Mesendoderm (in vitro differentiated cells): ENCODE measurements at regions not wholly inside any gene's neighbourhood (a gene's known extent, or its start where the extent isn't known, plus 50 kb on each side); places are given as distances from the start of the nearest gene placed in this dataset.

ENCODE experiments used
- DNase-seq: peaks from one replicate; pipeline ENCODE4 v3.0.0; 2013
- H2AK5ac ChIP-seq: 2 replicates; pipeline ENCODE4 v1.6.1; 2013; ENCODE audit warnings: low read length, inconsistent platforms
- H2BK120ac ChIP-seq: 2 replicates; pipeline ENCODE4 v1.6.1; 2013; ENCODE audit warnings: low read depth, mild to moderate bottlenecking, low read length, moderate library complexity, mixed read lengths
- H2BK15ac ChIP-seq: replicated peaks from 2 replicates; pipeline ENCODE4 v1.6.1; 2013; ENCODE audit warnings: low read depth, mild to moderate bottlenecking, moderate library complexity
- H2BK5ac ChIP-seq: 2 replicates; pipeline ENCODE4 v1.6.1; 2013; ENCODE audit warnings: low read length, inconsistent platforms
- H3K18ac ChIP-seq: 2 replicates; pipeline ENCODE4 v1.6.1; 2013; ENCODE audit warnings: mild to moderate bottlenecking, low read length, mixed read lengths
- H3K23ac ChIP-seq: one replicate; pipeline ENCODE4 v1.6.1; 2013; ENCODE audit warnings: low read length
- H3K27ac ChIP-seq: 2 replicates; pipeline ENCODE4 v1.5.1; 2013; ENCODE audit warnings: low read depth, mild to moderate bottlenecking, inconsistent platforms, low read length, moderate library complexity
- H3K27me3 ChIP-seq: 2 replicates; pipeline ENCODE4 v1.6.1; 2013; ENCODE audit warnings: low read length, control low read depth, mild to moderate bottlenecking, inconsistent platforms; ENCODE audit not compliant: insufficient read depth, poor library complexity
- H3K36me3 ChIP-seq: 2 replicates; pipeline ENCODE4 v1.6.1; 2013; ENCODE audit warnings: low read length, inconsistent platforms; ENCODE audit not compliant: control insufficient read depth, insufficient read depth
- H3K4ac ChIP-seq: one replicate; pipeline ENCODE4 v1.6.1; 2013; ENCODE audit warnings: low read depth, mild to moderate bottlenecking, low read length, moderate library complexity
- H3K4me1 ChIP-seq: 2 replicates; pipeline ENCODE4 v1.6.1; 2013; ENCODE audit warnings: low read depth, low read length, inconsistent platforms; ENCODE audit not compliant: control insufficient read depth
- H3K4me2 ChIP-seq: 2 replicates; pipeline ENCODE4 v1.6.1; 2013; ENCODE audit warnings: low read length
- H3K4me3 ChIP-seq: 2 replicates; pipeline ENCODE4 v1.5.1; 2013; ENCODE audit warnings: mild to moderate bottlenecking, low read length
- H3K56ac ChIP-seq: one replicate; pipeline ENCODE4 v1.6.1; 2013; ENCODE audit warnings: low read length
- H3K79me1 ChIP-seq: 2 replicates; pipeline ENCODE4 v1.6.1; 2013; ENCODE audit warnings: low read length, inconsistent platforms
- H3K79me2 ChIP-seq: 2 replicates; pipeline ENCODE4 v1.6.1; 2013; ENCODE audit warnings: mild to moderate bottlenecking, low read length; ENCODE audit not compliant: control insufficient read depth, insufficient read depth
- H3K9ac ChIP-seq: 2 replicates; pipeline ENCODE4 v1.6.1; 2013; ENCODE audit warnings: low read length, inconsistent platforms
- H4K5ac ChIP-seq: one replicate; pipeline ENCODE4 v1.6.1; 2013; ENCODE audit warnings: low read length
- H4K8ac ChIP-seq: one replicate; pipeline ENCODE4 v1.6.1; 2013; ENCODE audit warnings: low read depth, mild to moderate bottlenecking, control low read depth, low read length, moderate library complexity
- WGBS: extraction: QIAGEN DNeasy Blood & Tissue Kit; methylation state at CpG from one replicate; pipeline ENCODE4 v1.1.7; 2013; ENCODE audit warnings: low lambda C conversion rate, missing lambda C conversion rate; ENCODE audit not compliant: insufficient coverage; ENCODE audit errors: extremely low coverage; 5-methylcytosine and 5-hydroxymethylcytosine counted together

DNA sequence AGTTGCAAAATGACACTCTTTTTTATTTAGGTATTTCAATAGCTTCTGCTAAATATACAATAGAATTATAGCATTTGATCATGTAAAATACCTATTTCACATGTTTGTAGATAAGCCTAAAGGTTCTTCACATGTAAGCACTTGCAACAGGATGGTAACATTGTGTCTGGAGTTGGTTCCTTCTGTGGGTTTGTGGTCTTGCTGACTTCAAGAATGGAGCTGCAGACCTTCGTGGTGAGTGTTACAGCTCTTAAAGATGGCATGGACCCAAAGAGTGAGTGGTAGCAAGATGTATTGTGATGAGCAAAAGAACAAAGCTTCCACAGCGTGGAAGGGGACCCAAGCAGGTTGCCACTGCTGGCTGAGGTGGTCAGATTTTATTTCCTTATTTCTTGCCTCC is 246.4 kb upstream of the PDGFD start:
- H2AK5ac ChIP-seq = no peak overlapping the region
- no peak overlapping the region for H3K56ac ChIP-seq
- H3K4me1 ChIP-seq = no peaks in the 10 kb centered on the region
- no peaks in the 10 kb centered on the region for H3K27me3 ChIP-seq
- no peak overlapping the region for H3K4me2 ChIP-seq
- H3K4me3 ChIP-seq = no peak overlapping the region
- no peak overlapping the region for H3K18ac ChIP-seq
- no CpG with 5 or more reads among the region's 2 CpGs for WGBS
- no peak overlapping the region for H4K5ac ChIP-seq
- H3K36me3 ChIP-seq = no peaks in the 10 kb centered on the region
- H3K4ac ChIP-seq = no peak overlapping the region
- H3K27ac ChIP-seq = no peak overlapping the region
- H2BK15ac ChIP-seq = no peak overlapping the region
- no peak overlapping the region for H3K23ac ChIP-seq
- H4K8ac ChIP-seq = no peak overlapping the region
- H2BK5ac ChIP-seq = no peak overlapping the region
- no peaks in the 10 kb centered on the region for H3K79me1 ChIP-seq
- H2BK120ac ChIP-seq = no peak overlapping the region
- DNase-seq = no peak
- no peak overlapping the region for H3K9ac ChIP-seq
- no peaks in the 10 kb centered on the region for H3K79me2 ChIP-seq

DNA sequence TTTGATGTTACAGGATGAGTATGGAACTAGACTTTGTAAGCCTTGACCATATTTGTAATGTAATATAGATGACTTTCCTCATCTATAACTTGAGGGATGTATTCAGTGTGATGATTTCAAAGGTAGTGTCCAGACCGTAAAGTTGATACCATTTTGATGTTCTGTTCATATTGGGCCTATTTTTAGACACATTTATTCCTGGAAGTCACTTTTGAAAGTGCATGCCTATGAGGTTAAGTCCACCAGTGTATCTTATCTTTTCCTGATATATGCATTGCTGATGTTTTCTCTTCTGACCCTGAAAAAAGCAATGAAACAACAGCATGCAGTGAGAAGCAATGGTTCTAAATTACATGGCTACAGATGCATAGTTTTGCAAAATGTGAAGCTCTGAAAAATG is 244.7 kb upstream of the PDGFD start:
- H3K56ac ChIP-seq = no peak overlapping the region
- no peak for DNase-seq
- H4K8ac ChIP-seq = no peak overlapping the region
- no peaks in the 10 kb centered on the region for H3K79me2 ChIP-seq
- WGBS = no CpG with 5 or more reads among the region's 1 CpG
- no peak overlapping the region for H3K9ac ChIP-seq
- H4K5ac ChIP-seq = no peak overlapping the region
- no peak overlapping the region for H2AK5ac ChIP-seq
- no peaks in the 10 kb centered on the region for H3K4me1 ChIP-seq
- no peak overlapping the region for H3K18ac ChIP-seq
- no peak overlapping the region for H2BK120ac ChIP-seq
- H3K4ac ChIP-seq = no peak overlapping the region
- no peaks in the 10 kb centered on the region for H3K36me3 ChIP-seq
- H2BK15ac ChIP-seq = no peak overlapping the region
- no peak overlapping the region for H3K4me2 ChIP-seq
- no peak overlapping the region for H3K4me3 ChIP-seq
- H2BK5ac ChIP-seq = no peak overlapping the region
- H3K27ac ChIP-seq = no peak overlapping the region
- H3K23ac ChIP-seq = no peak overlapping the region
- no peaks in the 10 kb centered on the region for H3K79me1 ChIP-seq
- H3K27me3 ChIP-seq = no peaks in the 10 kb centered on the region

DNA sequence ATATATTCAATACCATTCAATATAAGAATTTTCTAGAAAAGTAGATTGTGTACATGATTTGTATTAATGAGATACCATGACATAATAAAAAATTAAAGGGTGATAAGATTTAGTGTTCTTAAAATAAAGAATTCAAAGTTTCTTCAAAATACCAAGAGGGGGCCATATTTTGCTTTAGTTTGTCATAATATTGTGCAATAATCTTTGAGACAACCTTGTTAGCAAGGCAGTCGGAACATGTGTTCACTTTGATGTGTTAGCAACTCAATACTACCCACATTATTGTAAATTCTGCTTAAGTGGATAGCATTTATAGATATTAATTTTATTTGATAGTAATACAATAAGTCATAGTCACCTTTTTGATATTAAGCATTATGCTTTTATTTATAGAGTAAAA is 241.3 kb upstream of the PDGFD start:
- WGBS = no CpG with 5 or more reads among the region's 1 CpG

DNA sequence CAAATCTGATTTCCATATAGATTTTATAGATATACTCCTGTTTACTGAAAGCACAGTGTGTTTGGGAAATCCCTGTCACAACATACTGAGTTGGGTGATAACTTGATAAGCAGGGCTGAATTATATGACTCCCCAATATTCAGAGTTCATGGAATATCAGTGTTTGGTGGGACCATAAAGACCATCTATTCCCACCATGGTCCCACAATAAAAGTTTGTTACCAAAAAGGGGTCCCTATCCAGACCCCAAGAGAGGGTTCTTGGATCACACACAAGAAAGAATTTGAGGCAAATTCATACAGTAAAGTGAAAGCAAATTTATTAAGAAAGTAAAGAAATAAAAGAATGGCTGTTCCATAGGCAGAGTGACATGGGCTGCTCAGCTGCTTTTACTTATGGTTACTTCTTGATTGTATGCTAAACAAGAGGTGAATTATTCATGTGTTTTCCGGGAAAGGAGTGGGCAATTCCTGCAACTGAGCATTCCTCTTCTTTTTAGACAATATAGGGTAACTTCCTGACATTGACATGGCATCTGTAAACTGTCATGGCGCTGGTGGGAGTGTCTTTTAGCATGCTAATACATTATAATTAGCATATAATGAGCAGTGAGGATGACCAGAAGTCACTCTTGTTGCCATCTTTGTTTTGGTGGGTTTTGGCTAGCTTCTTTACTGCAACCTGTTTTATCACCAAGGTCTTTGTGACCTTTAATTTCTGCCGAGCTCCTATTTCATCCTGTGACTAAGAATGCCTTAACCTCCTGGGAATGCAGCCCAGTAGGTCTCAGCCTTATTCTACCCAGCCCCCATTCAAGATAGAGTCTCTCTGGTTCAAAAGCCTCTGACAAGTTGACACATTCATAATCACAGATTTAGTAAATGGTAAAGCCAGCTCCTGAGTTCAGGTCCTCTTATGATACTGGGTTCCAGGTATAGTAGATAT is 240.6 kb upstream of the PDGFD start:
- Histone ChIP-seq H3K9ac (no peak overlapping the region), H3K4me3 (no peak overlapping the region), H2BK120ac (no peak overlapping the region), H3K36me3 (no peaks in the 10 kb centered on the region), H3K4me2 (no peak overlapping the region), H2BK5ac (no peak overlapping the region), H4K8ac (no peak overlapping the region), H2AK5ac (no peak overlapping the region), H2BK15ac (no peak overlapping the region), H4K5ac (no peak overlapping the region), H3K79me2 (no peaks in the 10 kb centered on the region), H3K4me1 (no peaks in the 10 kb centered on the region), H3K56ac (no peak overlapping the region), H3K79me1 (no peaks in the 10 kb centered on the region), H3K27me3 (no peaks in the 10 kb centered on the region), H3K23ac (no peak overlapping the region), H3K27ac (peak overlapping the region; percentile 17), H3K18ac (peak overlapping the region; percentile 68), H3K4ac (no peak overlapping the region)
- peak; percentile 49 for DNase-seq
- no CpG with 5 or more reads among the region's 3 CpGs for WGBS

More for the DNA sequence above, 241.3 kb upstream of the PDGFD start:
- Histone ChIP-seq H3K23ac (no peak overlapping the region), H2BK15ac (no peak overlapping the region), H2BK5ac (no peak overlapping the region), H3K4me1 (no peaks in the 10 kb centered on the region), H3K4me3 (no peak overlapping the region), H2BK120ac (no peak overlapping the region), H4K5ac (no peak overlapping the region), H4K8ac (no peak overlapping the region), H3K27me3 (no peaks in the 10 kb centered on the region), H3K4me2 (no peak overlapping the region), H3K79me1 (no peaks in the 10 kb centered on the region), H3K4ac (no peak overlapping the region), H3K79me2 (no peaks in the 10 kb centered on the region), H3K56ac (no peak overlapping the region), H3K18ac (no peak overlapping the region), H2AK5ac (no peak overlapping the region), H3K9ac (no peak overlapping the region), H3K27ac (no peak overlapping the region), H3K36me3 (no peaks in the 10 kb centered on the region)
- no peak for DNase-seq

DNA sequence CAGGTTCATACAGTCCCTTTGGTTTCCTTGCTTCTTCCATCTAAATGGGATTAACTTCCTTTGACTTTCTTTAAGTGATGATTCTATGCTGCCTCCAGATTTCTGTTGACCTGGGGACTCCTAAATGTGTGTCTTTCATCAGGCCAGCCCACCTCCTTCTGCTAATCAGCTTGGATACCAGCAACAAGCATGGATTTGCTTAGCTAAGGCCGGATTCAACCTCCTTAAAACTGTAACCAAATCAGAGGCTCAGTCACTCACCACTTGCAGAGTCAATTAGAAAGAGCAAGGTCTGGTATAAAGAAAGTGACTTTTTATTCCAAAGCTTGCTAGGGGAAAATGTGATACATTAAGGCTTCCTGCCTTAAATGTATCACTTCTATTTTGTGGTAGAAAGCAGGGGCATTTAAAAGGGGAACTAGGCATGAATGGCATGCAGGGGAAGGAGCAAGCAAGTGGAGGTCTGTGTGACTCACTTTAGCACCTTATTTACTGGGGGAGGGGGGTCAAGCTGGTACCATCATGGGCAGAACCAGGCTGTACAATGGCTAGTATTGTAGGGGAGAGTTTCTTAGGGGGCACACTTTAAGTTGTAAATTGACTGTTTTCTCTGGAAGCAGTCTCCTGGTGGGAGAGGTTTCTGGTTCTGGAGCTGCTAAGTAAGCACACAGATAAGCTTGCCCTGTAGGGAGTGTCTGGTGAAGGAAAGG is 239.0 kb upstream of the PDGFD start:
- Histone ChIP-seq H3K23ac (no peak overlapping the region), H3K79me1 (no peaks in the 10 kb centered on the region), H3K4me1 (no peaks in the 10 kb centered on the region), H2BK120ac (peak overlapping the region; percentile 0), H2AK5ac (no peak overlapping the region), H3K9ac (no peak overlapping the region), H2BK5ac (peak overlapping the region; percentile 22), H3K4me3 (no peak overlapping the region), H3K18ac (peak overlapping the region; percentile 56), H3K56ac (no peak overlapping the region), H2BK15ac (peak overlapping the region; percentile 92), H3K4me2 (no peak overlapping the region), H3K4ac (no peak overlapping the region), H3K27me3 (no peaks in the 10 kb centered on the region), H4K5ac (no peak overlapping the region), H3K36me3 (no peaks in the 10 kb centered on the region), H3K27ac (peak overlapping the region; percentile 80), H3K79me2 (no peaks in the 10 kb centered on the region), H4K8ac (no peak overlapping the region)
- peak; percentile 88 for DNase-seq
- WGBS = no CpG with 5 or more reads among the region's 1 CpG
